ENCODE measurements at regions not wholly inside any gene's neighbourhood (a gene's known extent, or its start where the extent isn't known, plus 50 kb on each side); places are given as distances from the start of the nearest gene placed in this dataset.

- in situ Hi-C loops (cut with HindIII; ENCODE audit: low pct_unique_long_range_greater_than_20kb, low sequenced_read_pairs), result no loop called here
- no peak for DNase-seq (ENCODE audit: low read depth in 1 of 2, low spot score in 1 of 2)
Observed at GRCh38 chr14:101178184-101179072, 274.9 kb upstream of the RTL1 start.

GRCh38 chr14:101179691-101180211, 276.2 kb upstream of the RTL1 start:
- TF ChIP-seq JUND (IDR thresholded peaks at IDR 0.05; ENCODE audit: low read depth), result no peak
- DNase-seq (ENCODE audit: low read depth in 1 of 2, low spot score in 1 of 2), result no peak
- in situ Hi-C loops (cut with HindIII; ENCODE audit: low pct_unique_long_range_greater_than_20kb, low sequenced_read_pairs), result no loop called here

More at GRCh38 chr14:101178184-101179072, 274.9 kb upstream of the RTL1 start:
- no peak for TF ChIP-seq JUND (IDR thresholded peaks at IDR 0.05; ENCODE audit: low read depth)

- DNase-seq (ENCODE audit: low read depth in 1 of 2, low spot score in 1 of 2), result no peak
- no peak for TF ChIP-seq JUND (IDR thresholded peaks at IDR 0.05; ENCODE audit: low read depth)
- in situ Hi-C loops (cut with HindIII; ENCODE audit: low pct_unique_long_range_greater_than_20kb, low sequenced_read_pairs), result no loop called here
Observed at GRCh38 chr14:101181446-101182313, 278.2 kb upstream of the RTL1 start.

GRCh38 chr14:101182476-101182875, 279.0 kb upstream of the RTL1 start:
- no peak for TF ChIP-seq JUND (IDR thresholded peaks at IDR 0.05; ENCODE audit: low read depth)
- in situ Hi-C loops (cut with HindIII; ENCODE audit: low pct_unique_long_range_greater_than_20kb, low sequenced_read_pairs), result no loop called here
- no peak for DNase-seq (ENCODE audit: low read depth in 1 of 2, low spot score in 1 of 2)

- peak in 1 of 2 experiments; percentile 18 for DNase-seq (ENCODE audit: low read depth in 1 of 2, low spot score in 1 of 2)
- no peak for TF ChIP-seq JUND (IDR thresholded peaks at IDR 0.05; ENCODE audit: low read depth)
- in situ Hi-C loops (cut with HindIII; ENCODE audit: low pct_unique_long_range_greater_than_20kb, low sequenced_read_pairs), result no loop called here
Observed at GRCh38 chr14:101183376-101184103, 280.0 kb upstream of the RTL1 start.

GRCh38 chr14:101184104-101184455, 280.6 kb upstream of the RTL1 start:
- in situ Hi-C loops (cut with HindIII; ENCODE audit: low pct_unique_long_range_greater_than_20kb, low sequenced_read_pairs), result no loop called here
- no peak for DNase-seq (ENCODE audit: low read depth in 1 of 2, low spot score in 1 of 2)
- no peak for TF ChIP-seq JUND (IDR thresholded peaks at IDR 0.05; ENCODE audit: low read depth)

GRCh38 chr14:101184572-101184971, 281.1 kb upstream of the RTL1 start:
- no peak for TF ChIP-seq JUND (IDR thresholded peaks at IDR 0.05; ENCODE audit: low read depth)
- DNase-seq (ENCODE audit: low read depth in 1 of 2, low spot score in 1 of 2), result no peak
- in situ Hi-C loops (cut with HindIII; ENCODE audit: low pct_unique_long_range_greater_than_20kb, low sequenced_read_pairs), result no loop called here

GRCh38 chr14:101185073-101185835, 281.7 kb upstream of the RTL1 start:
- in situ Hi-C loops (cut with HindIII; ENCODE audit: low pct_unique_long_range_greater_than_20kb, low sequenced_read_pairs), result no loop called here
- DNase-seq (ENCODE audit: low read depth in 1 of 2, low spot score in 1 of 2), result no peak
- no peak for TF ChIP-seq JUND (IDR thresholded peaks at IDR 0.05; ENCODE audit: low read depth)

GRCh38 chr14:101185946-101186345, 282.4 kb upstream of the RTL1 start:
- DNase-seq (ENCODE audit: low read depth in 1 of 2, low spot score in 1 of 2), result no peak
- TF ChIP-seq JUND (IDR thresholded peaks at IDR 0.05; ENCODE audit: low read depth), result no peak
- in situ Hi-C loops (cut with HindIII; ENCODE audit: low pct_unique_long_range_greater_than_20kb, low sequenced_read_pairs), result no loop called here

- in situ Hi-C loops (cut with HindIII; ENCODE audit: low pct_unique_long_range_greater_than_20kb, low sequenced_read_pairs), result no loop called here
- TF ChIP-seq JUND (IDR thresholded peaks at IDR 0.05; ENCODE audit: low read depth), result no peak
- no peak for DNase-seq (ENCODE audit: low read depth in 1 of 2, low spot score in 1 of 2)
Observed at GRCh38 chr14:101186544-101186943, 283.0 kb upstream of the RTL1 start.

GRCh38 chr14:101186992-101187815, 283.7 kb upstream of the RTL1 start:
- in situ Hi-C loops (cut with HindIII; ENCODE audit: low pct_unique_long_range_greater_than_20kb, low sequenced_read_pairs), result no loop called here
- TF ChIP-seq JUND (IDR thresholded peaks at IDR 0.05; ENCODE audit: low read depth), result no peak
- no peak for DNase-seq (ENCODE audit: low read depth in 1 of 2, low spot score in 1 of 2)
